Adrenal gland (tissue), 5 donors: ENCODE measurements at regions not wholly inside any gene's neighbourhood (a gene's known extent, or its start where the extent isn't known, plus 50 kb on each side); places are given as distances from the start of the nearest gene placed in this dataset.
"Not testable (repeated sequence)": the region's sequence is repeated elsewhere in the genome, so short reads cannot be mapped to it uniquely, and the experiment has no call there.

ENCODE experiments used
- POLR2A ChIP-seq, 2 donors: fragments of 450-650 bp; IDR thresholded peaks; one replicate each; pipeline ENCODE4 v1.6.1; 2017; ENCODE audit warnings: antibody characterized with exemption in 2 of 2, mild to moderate bottlenecking in 2 of 2, moderate library complexity in 1 of 2
- TF ChIP-seq, protein P1 (sequence below), 6 experiments: fragments of 450-650 bp in 4 of 6; fragments of 200-600 bp in 2 of 6; sonication (generic) in 1 of 6; IDR thresholded peaks; 1 replicate in 5 of 6; 2 replicates in 1 of 6; pipeline versions ENCODE4 v1.5.1 to v1.8.0; 2016 to 2021; ENCODE audit warnings: antibody characterized with exemption in 6 of 6, mild to moderate bottlenecking in 2 of 6, moderate library complexity in 1 of 6
- donor health status: DM: no; HTN: no; CAD: no.

DNA sequence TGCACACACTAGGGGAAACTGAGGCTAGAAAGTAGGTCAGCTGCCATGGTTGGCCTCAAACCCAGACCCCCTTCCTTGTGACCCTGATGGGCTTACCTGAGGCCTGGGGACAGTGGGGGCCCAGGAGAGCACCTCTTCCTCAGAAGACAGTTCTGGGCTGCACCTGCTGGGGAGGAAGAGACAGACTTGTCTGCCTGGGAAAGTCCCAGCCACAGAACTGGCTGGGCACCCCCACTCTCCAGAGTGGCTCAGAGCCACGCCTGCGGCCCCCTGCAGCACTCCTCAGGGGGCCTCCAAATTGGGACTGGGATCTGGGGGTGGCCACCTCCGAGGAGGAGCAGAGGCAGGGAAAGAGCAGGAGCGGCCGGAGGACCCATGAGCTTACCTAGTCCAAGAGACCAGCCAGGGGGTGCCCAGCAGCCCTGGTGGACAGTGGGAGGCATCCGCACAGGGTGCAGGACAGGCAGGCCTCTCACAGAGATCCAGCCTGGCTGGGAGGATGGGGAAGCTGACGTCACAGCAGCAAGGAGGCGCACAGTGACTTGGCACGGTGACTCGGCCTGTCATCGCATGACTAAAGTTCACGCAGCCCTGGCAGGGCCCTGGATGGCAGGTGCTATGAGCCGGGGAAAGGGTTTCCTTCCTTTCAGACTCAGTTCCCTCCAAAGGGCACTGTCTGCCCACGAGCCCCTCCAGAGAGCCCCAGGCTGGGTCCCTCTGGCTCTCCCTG lies 907.7 kb downstream of the TUBA3C start:
- TF ChIP-seq, protein P1, sequence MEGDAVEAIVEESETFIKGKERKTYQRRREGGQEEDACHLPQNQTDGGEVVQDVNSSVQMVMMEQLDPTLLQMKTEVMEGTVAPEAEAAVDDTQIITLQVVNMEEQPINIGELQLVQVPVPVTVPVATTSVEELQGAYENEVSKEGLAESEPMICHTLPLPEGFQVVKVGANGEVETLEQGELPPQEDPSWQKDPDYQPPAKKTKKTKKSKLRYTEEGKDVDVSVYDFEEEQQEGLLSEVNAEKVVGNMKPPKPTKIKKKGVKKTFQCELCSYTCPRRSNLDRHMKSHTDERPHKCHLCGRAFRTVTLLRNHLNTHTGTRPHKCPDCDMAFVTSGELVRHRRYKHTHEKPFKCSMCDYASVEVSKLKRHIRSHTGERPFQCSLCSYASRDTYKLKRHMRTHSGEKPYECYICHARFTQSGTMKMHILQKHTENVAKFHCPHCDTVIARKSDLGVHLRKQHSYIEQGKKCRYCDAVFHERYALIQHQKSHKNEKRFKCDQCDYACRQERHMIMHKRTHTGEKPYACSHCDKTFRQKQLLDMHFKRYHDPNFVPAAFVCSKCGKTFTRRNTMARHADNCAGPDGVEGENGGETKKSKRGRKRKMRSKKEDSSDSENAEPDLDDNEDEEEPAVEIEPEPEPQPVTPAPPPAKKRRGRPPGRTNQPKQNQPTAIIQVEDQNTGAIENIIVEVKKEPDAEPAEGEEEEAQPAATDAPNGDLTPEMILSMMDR (IDR thresholded peaks at IDR 0.05) = not testable (repeated sequence)
- TF ChIP-seq POLR2A (IDR thresholded peaks at IDR 0.05) = not testable (repeated sequence)
